ENCODE measurements at regions not wholly inside any gene's neighbourhood (a gene's known extent, or its start where the extent isn't known, plus 50 kb on each side); places are given as distances from the start of the nearest gene placed in this dataset.

GRCh38 chr2:198782734-198783133 is 675.0 kb downstream of the SATB2 start:
- DNase-seq, result no peak

- DNase-seq, result no peak
Measured at GRCh38 chr2:198776616-198777406, 680.9 kb downstream of the SATB2 start.

DNA sequence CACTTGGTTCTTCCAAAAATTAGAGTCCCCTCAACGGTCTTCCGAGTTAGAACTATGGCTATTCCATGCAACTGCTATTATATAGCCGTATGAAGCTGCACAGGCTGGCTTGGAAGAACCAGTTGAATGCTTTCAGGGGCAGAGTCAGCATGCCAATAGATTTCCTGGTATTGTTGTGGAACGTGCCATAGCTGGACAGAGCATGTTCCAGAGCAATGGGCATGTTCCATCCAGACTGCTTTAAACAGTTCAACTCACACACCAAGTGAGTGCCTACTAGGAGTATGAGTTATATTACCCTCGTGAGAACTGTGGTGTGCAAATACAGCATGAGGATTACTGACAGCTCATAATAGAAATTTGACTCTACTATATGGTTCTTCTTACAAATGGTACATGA is 682.0 kb downstream of the SATB2 start:
- DNase-seq, result no peak

- no peak for DNase-seq
Measured at GRCh38 chr2:198774576-198774975, 683.2 kb downstream of the SATB2 start.

- DNase-seq, result no peak
Measured at GRCh38 chr2:198767694-198768093, 690.0 kb downstream of the SATB2 start.

DNA sequence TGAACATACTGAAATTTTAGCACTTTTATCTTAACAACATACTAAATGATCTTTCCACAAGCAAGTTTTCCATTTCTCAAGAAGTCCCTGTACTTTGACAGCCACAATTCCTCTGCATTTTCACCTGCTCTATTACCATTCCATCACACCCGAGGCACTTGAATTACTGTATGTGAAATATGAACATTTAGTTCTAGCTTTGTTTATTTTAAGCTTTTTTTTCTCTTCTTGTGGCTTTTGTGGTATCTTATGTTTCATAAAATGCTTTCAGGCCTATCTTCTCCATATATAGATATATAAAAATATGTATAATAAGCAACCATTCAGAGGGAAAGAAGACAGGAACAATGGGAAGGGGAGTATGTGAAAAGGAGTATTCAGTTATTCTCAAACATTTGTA is 693.9 kb downstream of the SATB2 start:
- DNase-seq, result no peak

DNA sequence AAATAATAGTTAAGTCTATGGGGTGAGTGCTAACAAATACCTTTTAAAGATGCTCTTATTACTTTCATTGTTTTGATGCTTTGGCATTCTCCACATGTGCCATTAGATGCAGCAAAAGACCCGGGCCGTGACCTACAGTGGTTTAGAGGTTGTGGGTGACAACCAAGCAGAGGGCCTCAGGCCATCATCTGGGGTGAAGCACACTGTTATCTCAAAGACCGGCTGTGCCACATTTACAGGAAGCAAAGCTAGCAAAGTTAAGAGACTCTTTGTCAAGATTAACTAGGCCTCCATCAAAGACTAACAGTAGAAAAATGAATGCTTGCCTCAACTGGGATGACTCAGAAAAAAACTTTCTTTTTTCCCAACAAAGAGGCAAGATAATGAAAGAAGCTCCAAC is 695.3 kb downstream of the SATB2 start:
- no peak for DNase-seq

DNA sequence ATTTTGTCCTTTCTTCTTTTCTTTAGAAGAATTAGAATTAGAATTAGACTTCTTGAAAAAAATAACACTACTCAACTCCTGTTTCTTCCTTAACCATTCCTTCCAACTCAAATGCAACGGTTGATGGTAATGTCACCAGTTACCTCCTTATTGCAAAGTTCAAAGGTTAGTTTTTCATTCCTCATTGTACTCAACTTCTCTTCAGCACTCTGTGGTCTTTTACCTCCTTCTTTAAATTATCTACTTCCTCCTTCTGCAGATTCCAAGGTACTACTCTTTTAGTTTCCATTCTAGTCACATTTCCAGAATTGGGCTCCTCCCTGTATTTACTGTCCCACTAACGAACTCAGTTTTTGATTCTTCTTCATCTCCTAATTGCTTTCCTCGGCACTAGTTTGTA is 700.7 kb downstream of the SATB2 start:
- DNase-seq, result no peak

DNA sequence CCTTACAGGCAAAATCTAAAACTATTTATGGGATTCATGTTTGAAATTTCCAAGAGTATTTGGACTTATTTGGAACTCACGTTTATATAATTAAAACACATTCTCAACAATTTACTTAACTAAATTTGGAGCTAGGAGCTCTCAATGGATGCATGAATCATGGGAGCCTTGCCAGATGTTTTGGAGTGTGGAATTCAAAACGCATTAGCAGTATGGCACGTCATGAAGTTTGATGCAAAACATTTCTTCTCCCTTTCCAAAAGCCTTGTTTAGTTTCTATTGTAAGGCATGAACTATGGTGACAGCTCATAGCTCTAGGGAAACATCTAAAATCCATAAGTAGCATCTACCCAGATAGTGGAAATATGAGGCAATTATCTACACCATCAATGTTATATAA is 701.6 kb downstream of the SATB2 start:
- DNase-seq, result no peak

DNA sequence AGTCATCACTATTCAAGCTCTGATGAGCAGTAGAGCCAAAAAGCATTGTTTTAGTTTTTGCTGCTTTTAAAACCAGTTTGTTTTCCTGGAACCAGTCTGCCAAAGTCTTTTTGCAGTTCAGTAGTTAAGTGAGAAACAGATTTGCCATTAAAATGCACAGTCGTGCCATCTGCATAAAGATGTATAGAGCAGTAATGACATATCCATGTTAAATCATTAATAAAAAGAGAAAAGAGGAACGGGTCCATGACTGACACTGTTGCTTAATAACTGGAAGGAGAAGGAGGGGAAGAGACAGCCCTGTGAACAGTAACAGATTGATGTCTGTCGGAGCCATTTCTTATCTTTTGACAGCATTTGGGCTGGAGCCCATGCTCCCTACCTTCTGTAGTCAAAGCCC is 704.6 kb downstream of the SATB2 start:
- no peak for DNase-seq

DNA sequence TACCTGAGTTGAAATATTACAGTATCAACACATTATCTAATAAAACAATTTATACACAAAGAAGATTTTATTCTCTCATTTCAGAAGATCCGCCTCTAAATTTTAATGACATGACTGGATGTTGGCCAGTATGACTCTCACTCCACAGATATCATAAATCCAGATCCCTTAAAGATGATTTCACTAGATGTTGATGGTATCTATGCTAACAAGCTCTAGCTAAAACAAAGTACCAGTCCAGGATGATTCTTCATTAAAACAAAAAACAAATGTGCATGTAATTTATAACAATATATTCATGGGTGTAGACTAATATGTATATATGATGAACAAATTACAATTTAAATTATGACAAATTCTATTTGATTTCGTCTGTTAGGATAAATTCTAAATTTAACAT is 708.4 kb downstream of the SATB2 start:
- DNase-seq, result no peak

- DNase-seq, result no peak
Measured at GRCh38 chr2:198731842-198732399, 725.8 kb downstream of the SATB2 start.

- no peak for DNase-seq
Measured at GRCh38 chr2:198720266-198720665, 737.5 kb downstream of the SATB2 start.

DNA sequence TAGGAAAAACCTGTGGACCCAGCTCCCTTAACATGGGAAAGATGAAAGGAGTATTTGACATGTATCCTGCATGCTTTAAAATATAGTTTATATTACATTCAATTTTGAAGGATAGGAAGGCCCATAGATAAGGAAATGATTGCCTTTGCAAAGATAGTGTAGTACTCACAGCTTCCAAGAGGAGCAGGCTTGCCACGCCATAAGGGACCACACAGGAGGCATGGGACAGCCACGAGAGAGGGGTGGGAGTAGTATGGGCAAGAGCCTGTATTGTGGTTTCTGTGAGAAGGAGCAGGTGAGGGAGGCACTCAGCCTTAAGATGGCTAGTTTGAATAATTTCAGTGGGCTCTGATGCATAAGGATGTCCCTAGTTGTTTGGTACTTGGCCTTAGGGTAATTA is 740.3 kb downstream of the SATB2 start:
- no peak for DNase-seq

DNA sequence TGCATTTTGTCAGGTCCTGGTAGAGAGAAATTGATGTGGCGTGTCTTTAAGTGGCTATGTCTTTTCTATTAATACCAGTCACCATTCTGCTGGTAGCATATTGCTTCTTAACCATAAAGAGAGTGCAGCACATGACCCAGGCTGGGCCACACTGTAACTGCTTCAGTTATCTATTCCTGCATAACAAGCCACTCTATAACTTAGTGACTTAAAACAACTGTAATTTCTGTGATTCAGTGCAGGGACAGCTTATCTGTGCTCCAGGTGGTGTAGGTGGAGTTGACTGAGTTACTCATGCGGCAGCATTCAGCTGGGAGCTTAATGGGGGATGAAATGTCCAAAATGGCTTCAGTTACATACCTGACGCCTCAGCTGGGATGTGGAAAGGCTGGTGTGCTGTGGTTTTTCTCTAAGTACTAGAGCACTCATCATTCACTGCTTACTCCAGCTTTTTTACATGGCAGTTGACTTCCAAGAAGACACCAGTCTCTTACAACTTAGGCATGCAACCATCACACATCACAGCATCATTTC is 742.4 kb downstream of the SATB2 start:
- no peak for DNase-seq

- DNase-seq, result no peak
Measured at GRCh38 chr2:198712485-198712884, 745.3 kb downstream of the SATB2 start.

DNA sequence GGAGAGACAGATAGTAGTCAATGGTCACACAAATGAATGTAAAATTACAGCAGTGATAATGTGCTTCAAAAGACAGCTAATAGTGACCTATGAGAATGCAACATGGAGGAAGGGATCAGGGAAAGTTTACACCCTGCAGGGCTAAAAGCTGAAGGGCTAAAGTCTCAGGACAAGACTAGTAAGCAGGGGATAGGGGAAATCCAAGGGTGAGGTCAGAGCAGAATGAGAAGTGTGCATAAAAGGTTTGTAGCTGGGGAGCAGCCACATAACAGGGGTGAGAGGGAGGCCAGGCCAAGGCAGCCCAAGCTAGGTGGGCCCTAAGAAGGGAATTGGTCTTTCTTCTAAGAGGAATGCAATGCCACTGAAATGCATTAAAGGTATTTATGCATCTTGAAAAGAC is 746.3 kb downstream of the SATB2 start:
- no peak for DNase-seq

DNA sequence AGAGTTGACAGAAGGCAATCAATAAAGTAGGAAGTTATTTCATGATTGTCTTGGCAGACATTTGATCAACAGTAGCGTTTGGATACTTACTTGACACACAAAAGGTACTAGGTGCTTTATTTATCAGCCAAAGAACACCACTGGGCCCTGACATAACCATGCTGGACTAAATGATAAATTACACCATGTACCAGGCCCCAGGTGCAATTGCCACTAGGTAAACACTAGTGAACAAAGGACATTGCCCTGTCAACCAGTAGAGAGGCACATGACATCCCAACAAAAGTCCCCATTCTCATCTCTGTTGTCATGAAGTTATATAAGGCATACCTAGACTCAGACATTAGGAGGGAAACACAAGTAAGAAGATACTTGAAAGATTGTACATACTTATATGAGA is 747.2 kb downstream of the SATB2 start:
- peak; percentile 14 for DNase-seq

- DNase-seq, result no peak
Measured at GRCh38 chr2:198706476-198707082, 751.2 kb downstream of the SATB2 start.

DNA sequence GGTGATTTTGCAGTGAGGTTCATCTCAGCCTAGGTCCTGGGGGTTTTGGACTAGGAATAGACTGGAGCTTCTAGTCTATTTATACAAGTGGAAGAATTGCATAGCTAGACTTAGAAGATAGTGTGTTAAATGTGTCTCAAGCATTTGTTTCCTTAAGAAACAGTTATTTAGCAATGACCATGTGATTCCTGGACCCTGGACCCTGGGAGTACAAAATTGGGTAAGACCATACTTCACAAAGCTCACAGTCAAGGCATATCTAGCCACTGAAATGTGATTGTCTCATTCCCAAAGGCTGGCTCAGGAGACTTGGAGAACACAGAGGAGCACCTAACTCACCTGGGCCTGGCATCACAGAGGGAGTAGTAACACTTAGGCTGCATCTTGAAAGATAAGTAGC is 754.5 kb downstream of the SATB2 start:
- no peak for DNase-seq

- no peak for DNase-seq
Measured at GRCh38 chr2:198702796-198703195, 754.9 kb downstream of the SATB2 start.

DNA sequence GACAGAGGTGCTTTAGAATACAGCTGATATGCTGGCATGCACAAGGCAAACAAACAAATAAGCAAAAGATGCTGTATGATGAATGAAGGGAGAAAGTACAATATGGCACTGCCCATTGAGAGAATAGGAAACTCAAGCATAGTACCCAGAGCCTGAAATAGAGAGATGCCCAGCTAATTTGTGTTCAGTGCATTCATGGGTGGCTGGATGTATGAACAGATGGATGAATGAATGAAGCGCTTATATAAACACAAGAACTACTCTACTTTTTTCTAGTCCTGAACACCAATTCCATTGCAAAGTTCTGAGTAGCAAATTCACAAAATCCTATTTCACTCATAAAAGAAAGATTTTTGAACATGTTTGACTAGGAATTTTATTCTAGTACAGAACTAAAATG is 756.3 kb downstream of the SATB2 start:
- no peak for DNase-seq

DNA sequence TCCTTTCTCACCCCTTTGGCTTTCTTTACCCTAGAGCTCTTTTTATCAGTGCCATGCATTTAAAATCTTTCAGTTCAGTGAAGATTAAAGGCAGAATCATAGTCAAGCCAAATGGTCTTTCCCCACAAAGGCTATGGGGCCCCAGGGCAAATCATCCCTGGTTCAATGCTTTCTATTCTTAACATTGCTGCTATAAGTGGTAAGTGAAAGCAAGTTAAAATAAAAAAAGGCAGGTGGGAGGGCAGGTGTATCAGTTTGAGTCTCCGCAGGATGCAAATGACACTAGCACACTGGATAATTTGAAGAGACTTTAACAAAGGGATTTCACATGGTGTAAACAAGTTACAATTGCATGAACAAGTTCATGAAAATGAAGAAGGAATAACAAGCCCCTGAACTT is 757.4 kb downstream of the SATB2 start:
- DNase-seq, result no peak

- no peak for DNase-seq
Measured at GRCh38 chr2:198698230-198698629, 759.5 kb downstream of the SATB2 start.
